Smooth muscle cell (in vitro differentiated cells): ENCODE measurements at regions not wholly inside any gene's neighbourhood (a gene's known extent, or its start where the extent isn't known, plus 50 kb on each side); places are given as distances from the start of the nearest gene placed in this dataset.

Experiments
- DNase-seq: peaks from one replicate; lab custom pipeline; 2025; ENCODE audit not compliant: unreplicated experiment; lab: John Stamatoyannopoulos, UW
- H2AFZ ChIP-seq: fragments of 200-600 bp; sonication (generic); 2 replicates; pipeline ENCODE4 v1.6.0; 2016; ENCODE audit warnings: antibody characterized with exemption, low read depth, mild to moderate bottlenecking
- H3F3A ChIP-seq: fragments of 200-600 bp; sonication (generic); 2 replicates; pipeline ENCODE4 v1.6.0; 2017; ENCODE audit warnings: antibody characterized with exemption, low read depth
- H3K27ac ChIP-seq: fragments of 200-600 bp; sonication (generic); 2 replicates; pipeline ENCODE4 v1.5.1; 2016; ENCODE audit warnings: low read depth, mild to moderate bottlenecking
- H3K27me3 ChIP-seq: fragments of 200-600 bp; sonication (generic); 2 replicates; pipeline ENCODE4 v1.6.1; 2016; ENCODE audit warnings: low read depth, mild to moderate bottlenecking
- H3K36me3 ChIP-seq: fragments of 200-600 bp; sonication (generic); 2 replicates; pipeline ENCODE4 v1.5.1; 2016; ENCODE audit warnings: low read depth
- H3K4me1 ChIP-seq: fragments of 200-600 bp; sonication (generic); 2 replicates; pipeline ENCODE4 v1.5.1; 2016; ENCODE audit warnings: low read depth
- H3K4me2 ChIP-seq: fragments of 200-600 bp; sonication (generic); 2 replicates; pipeline ENCODE4 v1.6.0; 2016; ENCODE audit warnings: mild to moderate bottlenecking
- H3K4me3 ChIP-seq: fragments of 200-600 bp; sonication (generic); 2 replicates; pipeline ENCODE4 v1.5.1; 2016; ENCODE audit warnings: mild to moderate bottlenecking
- H3K79me2 ChIP-seq: fragments of 200-600 bp; sonication (generic); 2 replicates; pipeline ENCODE4 v1.6.0; 2016; ENCODE audit warnings: low read depth, mild to moderate bottlenecking
- H3K9ac ChIP-seq: fragments of 200-600 bp; sonication (generic); 2 replicates; pipeline ENCODE4 v1.6.0; 2016; ENCODE audit warnings: low read depth
- H3K9me3 ChIP-seq: fragments of 200-600 bp; sonication (generic); replicated peaks from 2 replicates; pipeline ENCODE4 v1.5.1; 2016; ENCODE audit warnings: low read depth
- H4K20me1 ChIP-seq: fragments of 200-600 bp; sonication (generic); 2 replicates; pipeline ENCODE4 v1.6.0; 2016; ENCODE audit warnings: low read depth
- WGBS: methylation state at CpG from one replicate; pipeline ENCODE4 v1.1.7; 2016; ENCODE audit warnings: low lambda C conversion rate; 5-methylcytosine and 5-hydroxymethylcytosine counted together
- TF ChIP-seq, protein P1 (sequence below): fragments of 200-600 bp; sonication (generic); IDR thresholded peaks from 2 replicates; pipeline ENCODE4 v1.5.1; 2017; ENCODE audit warnings: borderline replicate concordance, mild to moderate bottlenecking, antibody characterized with exemption; ENCODE audit not compliant: insufficient read depth, poor library complexity, severe bottlenecking

DNA sequence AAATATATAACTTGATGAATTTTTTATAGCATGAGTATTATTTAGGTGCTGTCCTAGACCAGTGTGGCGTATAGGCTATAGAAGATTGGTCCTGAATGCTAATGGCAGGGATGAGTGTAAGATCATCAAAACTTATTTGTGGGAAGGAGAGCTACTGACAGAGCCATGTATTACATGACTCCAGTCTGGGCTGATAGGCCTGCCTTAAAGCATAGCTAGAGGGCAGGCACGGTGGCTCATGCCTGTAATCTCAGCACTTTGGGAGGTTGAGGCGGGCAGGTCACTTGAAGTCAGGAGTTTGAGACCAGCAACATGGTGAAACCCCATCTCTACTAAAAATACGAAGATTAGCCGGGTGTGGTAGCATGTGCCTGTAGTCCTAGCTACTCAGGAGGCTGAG is 198.1 kb upstream of the KLF14 start:
- no peak for DNase-seq
- H2AFZ ChIP-seq, result no peak overlapping the region
- H3K9me3 ChIP-seq, result no peaks in the 10 kb centered on the region
- 99% methylated on average over 5 of the region's 5 CpGs for WGBS
- H3F3A ChIP-seq, result no peaks in the 10 kb centered on the region
- TF ChIP-seq, protein P1, sequence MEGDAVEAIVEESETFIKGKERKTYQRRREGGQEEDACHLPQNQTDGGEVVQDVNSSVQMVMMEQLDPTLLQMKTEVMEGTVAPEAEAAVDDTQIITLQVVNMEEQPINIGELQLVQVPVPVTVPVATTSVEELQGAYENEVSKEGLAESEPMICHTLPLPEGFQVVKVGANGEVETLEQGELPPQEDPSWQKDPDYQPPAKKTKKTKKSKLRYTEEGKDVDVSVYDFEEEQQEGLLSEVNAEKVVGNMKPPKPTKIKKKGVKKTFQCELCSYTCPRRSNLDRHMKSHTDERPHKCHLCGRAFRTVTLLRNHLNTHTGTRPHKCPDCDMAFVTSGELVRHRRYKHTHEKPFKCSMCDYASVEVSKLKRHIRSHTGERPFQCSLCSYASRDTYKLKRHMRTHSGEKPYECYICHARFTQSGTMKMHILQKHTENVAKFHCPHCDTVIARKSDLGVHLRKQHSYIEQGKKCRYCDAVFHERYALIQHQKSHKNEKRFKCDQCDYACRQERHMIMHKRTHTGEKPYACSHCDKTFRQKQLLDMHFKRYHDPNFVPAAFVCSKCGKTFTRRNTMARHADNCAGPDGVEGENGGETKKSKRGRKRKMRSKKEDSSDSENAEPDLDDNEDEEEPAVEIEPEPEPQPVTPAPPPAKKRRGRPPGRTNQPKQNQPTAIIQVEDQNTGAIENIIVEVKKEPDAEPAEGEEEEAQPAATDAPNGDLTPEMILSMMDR, result no peak
- H4K20me1 ChIP-seq, result peaks cover 25% of the 10 kb centered on the region
- no peaks in the 10 kb centered on the region for H3K36me3 ChIP-seq
- peaks cover 31% of the 10 kb centered on the region for H3K79me2 ChIP-seq
- H3K27me3 ChIP-seq, result no peaks in the 10 kb centered on the region
- no peaks in the 10 kb centered on the region for H3K4me1 ChIP-seq
- no peak overlapping the region for H3K4me2 ChIP-seq
- H3K27ac ChIP-seq, result no peak overlapping the region
- no peak overlapping the region for H3K9ac ChIP-seq
- no peak overlapping the region for H3K4me3 ChIP-seq

DNA sequence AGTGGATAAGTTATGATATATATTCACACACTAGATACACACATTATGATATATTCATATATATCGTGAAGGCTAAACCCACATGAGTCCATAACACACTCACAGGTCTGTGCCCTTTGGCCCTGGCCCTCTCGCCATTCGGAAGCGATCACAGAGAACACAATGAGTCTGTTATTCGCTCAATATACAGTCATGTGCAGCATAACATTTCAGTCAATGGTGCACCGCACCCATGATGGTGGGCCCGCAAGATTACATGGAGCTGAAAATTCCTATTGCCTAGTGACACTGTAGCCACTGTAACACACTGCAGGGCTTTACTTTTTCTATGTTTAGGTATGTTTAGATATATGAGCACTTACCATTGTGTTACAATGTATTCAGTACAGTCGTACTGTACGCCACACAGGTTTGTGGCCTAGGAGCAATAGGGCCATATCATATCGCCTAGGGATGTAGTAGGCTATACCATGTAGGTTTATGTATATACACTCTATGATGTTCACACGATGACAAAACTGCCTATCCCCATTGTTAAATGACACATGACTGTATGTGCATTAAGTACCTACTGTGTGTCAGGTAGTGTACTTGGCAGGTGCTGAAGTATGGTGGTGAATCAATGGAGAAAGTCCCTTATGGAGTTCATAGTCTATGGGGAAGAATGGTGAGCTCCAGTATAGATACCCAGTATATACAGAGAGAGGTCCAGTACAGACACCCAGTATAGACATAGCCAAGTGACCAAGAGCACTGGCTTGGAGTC is 198.8 kb upstream of the KLF14 start:
- H3K79me2 ChIP-seq, result peaks cover 35% of the 10 kb centered on the region
- H3K27ac ChIP-seq, result no peak overlapping the region
- whole genome bisulfite sequencing, result 89% methylated on average over 11 of the region's 11 CpGs

DNA sequence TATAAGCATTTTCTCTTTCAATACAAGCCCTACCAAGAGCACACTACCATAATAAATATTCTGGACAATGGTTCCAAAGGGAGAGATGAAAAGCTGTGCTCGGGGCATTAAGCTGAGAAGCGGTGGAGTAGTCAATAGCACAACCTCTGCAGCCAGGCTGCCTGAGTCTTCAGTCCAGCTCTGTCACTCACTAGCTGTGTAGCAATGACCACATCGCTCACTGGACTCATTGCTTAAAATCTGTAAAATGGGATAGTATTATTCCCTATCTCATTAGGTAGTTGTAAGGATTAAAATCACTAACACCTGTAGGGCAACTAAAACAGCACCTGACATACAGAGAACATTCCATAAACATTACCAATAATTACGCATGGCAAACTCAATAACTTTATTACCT is 199.9 kb upstream of the KLF14 start:
- no peaks in the 10 kb centered on the region for H3F3A ChIP-seq
- no peaks in the 10 kb centered on the region for H3K36me3 ChIP-seq
- no peak overlapping the region for H2AFZ ChIP-seq
- 73% methylated on average over 4 of the region's 4 CpGs for WGBS
- no peak overlapping the region for H3K27ac ChIP-seq
- H3K4me1 ChIP-seq, result no peaks in the 10 kb centered on the region
- H3K4me2 ChIP-seq, result no peak overlapping the region
- no peaks in the 10 kb centered on the region for H3K27me3 ChIP-seq
- no peak for DNase-seq
- H3K9ac ChIP-seq, result no peak overlapping the region
- H4K20me1 ChIP-seq, result peaks cover 40% of the 10 kb centered on the region
- no peak overlapping the region for H3K4me3 ChIP-seq
- TF ChIP-seq, protein P1, result no peak
- no peaks in the 10 kb centered on the region for H3K9me3 ChIP-seq
- peaks cover 33% of the 10 kb centered on the region for H3K79me2 ChIP-seq

More for the DNA sequence above, 198.8 kb upstream of the KLF14 start:
- H3K9ac ChIP-seq, result no peak overlapping the region
- TF ChIP-seq, protein P1, result no peak
- H3K4me3 ChIP-seq, result no peak overlapping the region
- H2AFZ ChIP-seq, result no peak overlapping the region
- no peak for DNase-seq
- H3K9me3 ChIP-seq, result no peaks in the 10 kb centered on the region
- H3K27me3 ChIP-seq, result no peaks in the 10 kb centered on the region
- no peaks in the 10 kb centered on the region for H3F3A ChIP-seq
- H4K20me1 ChIP-seq, result peaks cover 29% of the 10 kb centered on the region
- no peak overlapping the region for H3K4me2 ChIP-seq
- no peaks in the 10 kb centered on the region for H3K36me3 ChIP-seq
- no peaks in the 10 kb centered on the region for H3K4me1 ChIP-seq
